H1 (cell line): ENCODE measurements at regions not wholly inside any gene's neighbourhood (a gene's known extent, or its start where the extent isn't known, plus 50 kb on each side); places are given as distances from the start of the nearest gene placed in this dataset.

ENCODE experiments used
- CTCF ChIA-PET: fragments of 300-600 bp; sonication (Branson Sonifier 250); formaldehyde crosslinking; loops from one replicate; lab custom pipeline; 2021; ENCODE audit not compliant: partially characterized antibody; lab: Charles Lee
- POLR2A ChIA-PET: fragments of 300-600 bp; sonication (Branson Sonifier 250); formaldehyde crosslinking; loops from one replicate; lab custom pipeline; 2021; ENCODE audit warnings: inconsistent platforms; ENCODE audit not compliant: partially characterized antibody; lab: Charles Lee
- DNase-seq, 2 experiments: peaks; one replicate each; pipeline versions ENCODE4 v3.0.0 to v3.0.0-alpha.2; 2010 to 2022; ENCODE audit warnings: low spot score in 2 of 2, low read depth in 1 of 2, mixed read lengths in 1 of 2
- FAIRE-seq: peaks from 2 replicates; lab custom pipeline; 2011; peaks lifted over from hg19 to GRCh38; lab: Jason Lieb, UNC
- H2AFZ ChIP-seq: 2 replicates; pipeline ENCODE4 v1.8.1; 2012; ENCODE audit warnings: low read length, inconsistent platforms
- H2AK5ac ChIP-seq: 2 replicates; pipeline ENCODE4 v1.6.1; 2013; ENCODE audit warnings: low read depth, low read length
- H2BK120ac ChIP-seq: replicated peaks from 2 replicates; pipeline ENCODE3; 2013; ENCODE audit warnings: low read depth, low read length, inconsistent platforms
- H2BK12ac ChIP-seq: 2 replicates; pipeline ENCODE4 v1.6.1; 2013; ENCODE audit warnings: low read depth, low read length
- H2BK15ac ChIP-seq: 2 replicates; pipeline ENCODE4 v1.6.1; 2013; ENCODE audit warnings: low read length
- H2BK20ac ChIP-seq: 2 replicates; pipeline ENCODE4 v1.6.1; 2013; ENCODE audit warnings: low read length
- H2BK5ac ChIP-seq: 2 replicates; pipeline ENCODE4 v1.6.1; 2013; ENCODE audit warnings: low read depth, low read length
- H3K14ac ChIP-seq: 2 replicates; pipeline ENCODE4 v1.6.1; 2013; ENCODE audit warnings: inconsistent platforms; ENCODE audit not compliant: insufficient read length
- H3K18ac ChIP-seq: 2 replicates; pipeline ENCODE4 v1.6.1; 2013; ENCODE audit warnings: low read length; ENCODE audit errors: extremely low read depth
- H3K23ac ChIP-seq: 2 replicates; pipeline ENCODE4 v1.6.1; 2013; ENCODE audit warnings: inconsistent platforms; ENCODE audit not compliant: insufficient read length
- H3K23me2 ChIP-seq: 2 replicates; pipeline ENCODE4 v1.6.1; 2013; ENCODE audit warnings: low read depth, low read length
- H3K27ac ChIP-seq: 2 replicates; pipeline ENCODE4 v1.6.1; 2011; ENCODE audit warnings: low read depth, low read length, inconsistent platforms
- H3K27me3 ChIP-seq, 4 experiments: replicated peaks in 1 of 4; 1 replicate in 1 of 4; 2 replicates in 3 of 4; pipeline versions ENCODE4 v1.6.1 to v1.8.1; 2011 to 2013; ENCODE audit warnings: low read length in 3 of 4, mild to moderate bottlenecking in 3 of 4, inconsistent platforms in 2 of 4, mixed read lengths in 2 of 4, moderate library complexity in 1 of 4; ENCODE audit not compliant: control insufficient read depth in 3 of 4, insufficient read depth in 3 of 4; ENCODE audit errors: extremely low read depth in 1 of 4
- H3K36me3 ChIP-seq, 4 experiments: 2 replicates each; pipeline versions ENCODE4 v1.6.1 to v1.8.1; 2011 to 2013; ENCODE audit warnings: mild to moderate bottlenecking in 4 of 4, low read length in 3 of 4, moderate library complexity in 2 of 4, control low read depth in 1 of 4, inconsistent platforms in 1 of 4; ENCODE audit not compliant: insufficient read depth in 4 of 4, control insufficient read depth in 2 of 4
- H3K4ac ChIP-seq: replicated peaks from 2 replicates; pipeline ENCODE3; 2013; ENCODE audit warnings: low read length, low read depth, mixed read lengths, inconsistent platforms; ENCODE audit not compliant: insufficient read length
- H3K4me1 ChIP-seq, 4 experiments: replicated peaks in 1 of 4; 1 replicate in 1 of 4; 2 replicates in 3 of 4; pipeline versions ENCODE4 v1.6.1 to v1.8.1; 2011 to 2013; ENCODE audit warnings: low read length in 3 of 4, inconsistent platforms in 2 of 4, mixed read lengths in 1 of 4; ENCODE audit not compliant: insufficient read depth in 4 of 4, control insufficient read depth in 3 of 4
- H3K4me2 ChIP-seq, 2 experiments: 2 replicates each; pipeline versions ENCODE4 v1.6.1 to v1.8.1; 2011 to 2013; ENCODE audit warnings: low read depth in 2 of 2, low read length in 2 of 2, control low read depth in 1 of 2, inconsistent platforms in 1 of 2, mild to moderate bottlenecking in 1 of 2; ENCODE audit not compliant: insufficient read depth in 1 of 2
- H3K4me3 ChIP-seq, 4 experiments: fragments of 200-600, 300-600 bp in 1 of 4; sonication (generic), shearing (Covaris generic), sonication (Bioruptor Twin) in 1 of 4; 2 replicates each; pipeline versions ENCODE4 v1.5.1 to v1.8.1; 2011 to 2016; ENCODE audit warnings: low read length in 4 of 4, low read depth in 3 of 4, control low read depth in 2 of 4, inconsistent platforms in 2 of 4, mild to moderate bottlenecking in 2 of 4, mixed read lengths in 1 of 4, moderate library complexity in 1 of 4; ENCODE audit not compliant: insufficient read depth in 2 of 4; ENCODE audit errors: extremely low read depth in 1 of 4
- H3K56ac ChIP-seq: replicated peaks from 2 replicates; pipeline ENCODE3; 2013; ENCODE audit warnings: low read depth, mild to moderate bottlenecking, mixed read lengths, low read length, inconsistent platforms; ENCODE audit not compliant: insufficient read length
- H3K79me1 ChIP-seq: 2 replicates; pipeline ENCODE4 v1.6.1; 2013; ENCODE audit warnings: low read depth, low read length, control low read depth
- H3K79me2 ChIP-seq, 2 experiments: 2 replicates each; pipeline versions ENCODE4 v1.6.1 to v1.8.1; 2012 to 2013; ENCODE audit warnings: low read length in 2 of 2, mild to moderate bottlenecking in 2 of 2, inconsistent platforms in 1 of 2; ENCODE audit not compliant: insufficient read depth in 2 of 2, control insufficient read depth in 1 of 2
- H3K9ac ChIP-seq, 4 experiments: replicated peaks in 1 of 4; 1 replicate in 1 of 4; 2 replicates in 3 of 4; pipeline versions ENCODE4 v1.6.1 to v1.8.1; 2011 to 2013; ENCODE audit warnings: low read depth in 3 of 4, low read length in 3 of 4, control low read depth in 2 of 4, mild to moderate bottlenecking in 2 of 4, moderate library complexity in 2 of 4, inconsistent platforms in 1 of 4; ENCODE audit errors: extremely low read depth in 1 of 4
- H3K9me3 ChIP-seq, 2 experiments: 2 replicates each; pipeline versions ENCODE4 v1.6.1 to v1.8.1; 2012 to 2013; ENCODE audit warnings: mild to moderate bottlenecking in 2 of 2, moderate library complexity in 2 of 2, control low read depth in 1 of 2, inconsistent platforms in 1 of 2, low read depth in 1 of 2, low read length in 1 of 2, mixed read lengths in 1 of 2; ENCODE audit not compliant: insufficient read depth in 2 of 2
- H4K20me1 ChIP-seq, 2 experiments: replicated peaks in 1 of 2; 2 replicates each; pipeline versions ENCODE3 to v1.8.1; 2011 to 2013; ENCODE audit warnings: inconsistent platforms in 2 of 2, low read length in 2 of 2, mild to moderate bottlenecking in 1 of 2; ENCODE audit not compliant: insufficient read depth in 2 of 2, control insufficient read depth in 1 of 2
- H4K5ac ChIP-seq: 2 replicates; pipeline ENCODE4 v1.6.1; 2013; ENCODE audit warnings: low read length, low read depth, mixed read lengths, inconsistent platforms; ENCODE audit not compliant: insufficient read length
- H4K8ac ChIP-seq: 2 replicates; pipeline ENCODE4 v1.8.0; 2013; ENCODE audit warnings: mild to moderate bottlenecking, moderate library complexity, low read length, inconsistent platforms; ENCODE audit not compliant: insufficient read depth; ENCODE audit errors: extremely low read depth
- H4K91ac ChIP-seq: replicated peaks from 2 replicates; pipeline ENCODE3; 2013; ENCODE audit warnings: low read length, mixed read lengths, inconsistent platforms; ENCODE audit not compliant: insufficient read length
- ATF3 ChIP-seq: IDR thresholded peaks from 2 replicates; pipeline ENCODE4 v1.6.1; 2011; ENCODE audit warnings: low read depth, mild to moderate bottlenecking, low read length; ENCODE audit not compliant: insufficient read depth
- E2F6 ChIP-seq: IDR thresholded peaks from 2 replicates; pipeline ENCODE4 v1.6.1; 2012; ENCODE audit warnings: inconsistent platforms
- EP300 ChIP-seq, 2 experiments: IDR thresholded peaks; 1 replicate in 1 of 2; 2 replicates in 1 of 2; pipeline ENCODE4 v1.6.1; 2011 to 2012; ENCODE audit warnings: low read depth in 2 of 2, low read length in 2 of 2, mild to moderate bottlenecking in 2 of 2, borderline replicate concordance in 1 of 2, inconsistent platforms in 1 of 2, moderate library complexity in 1 of 2
- KDM4A ChIP-seq: IDR thresholded peaks from one replicate; pipeline ENCODE4 v1.7.1; 2012; ENCODE audit warnings: low read depth, mild to moderate bottlenecking, moderate library complexity, low read length, inconsistent platforms; ENCODE audit not compliant: severe bottlenecking
- NANOG ChIP-seq: IDR thresholded peaks from 2 replicates; pipeline ENCODE4 v1.6.1; 2011; ENCODE audit warnings: low read length, low read depth, mild to moderate bottlenecking, inconsistent platforms; ENCODE audit not compliant: insufficient read depth, poor library complexity, severe bottlenecking
- NRF1 ChIP-seq: IDR thresholded peaks from 2 replicates; pipeline ENCODE4 v1.6.1; 2011; ENCODE audit warnings: mild to moderate bottlenecking, low read depth, low read length, improper control_type of control experiment
- PHF8 ChIP-seq: fragments of 200-600 bp; sonication (generic); conservative IDR thresholded peaks from 2 replicates; pipeline ENCODE4 v1.7.1; 2012; ENCODE audit warnings: low read depth, mild to moderate bottlenecking, inconsistent platforms, low read length, moderate library complexity
- POU5F1 ChIP-seq: IDR thresholded peaks from 2 replicates; pipeline ENCODE4 v1.6.1; 2011; ENCODE audit warnings: low read depth, mild to moderate bottlenecking, low read length, moderate library complexity
- SIN3A ChIP-seq, 2 experiments: IDR thresholded peaks in 1 of 2; conservative IDR thresholded peaks in 1 of 2; 2 replicates each; pipeline ENCODE4 v1.6.1; 2011 to 2012; ENCODE audit warnings: low read length in 2 of 2, improper control_type of control experiment in 1 of 2, low read depth in 1 of 2, mild to moderate bottlenecking in 1 of 2
- SRF ChIP-seq: IDR thresholded peaks from 2 replicates; pipeline ENCODE4 v1.6.1; 2011; ENCODE audit warnings: mild to moderate bottlenecking, low read depth, low read length, moderate library complexity
- TCF12 ChIP-seq: IDR thresholded peaks from 2 replicates; pipeline ENCODE4 v1.6.1; 2011; ENCODE audit warnings: low read depth, mild to moderate bottlenecking, low read length
- whole genome bisulfite sequencing, 2 experiments: shearing (Covaris generic) in 1 of 2; methylation state at CpG; one replicate each; pipeline versions ENCODE4 v1.1.6 to v1.1.7; 2013 to 2015; ENCODE audit warnings: low lambda C conversion rate in 2 of 2, mixed read lengths in 2 of 2, inconsistent platforms in 1 of 2, low coverage in 1 of 2, missing lambda C conversion rate in 1 of 2; ENCODE audit not compliant: insufficient replicate concordance in 2 of 2, insufficient coverage in 1 of 2, insufficient read length in 1 of 2; ENCODE audit errors: extremely low coverage in 1 of 2, missing lambda C conversion rate in 1 of 2; 5-methylcytosine and 5-hydroxymethylcytosine counted together

DNA sequence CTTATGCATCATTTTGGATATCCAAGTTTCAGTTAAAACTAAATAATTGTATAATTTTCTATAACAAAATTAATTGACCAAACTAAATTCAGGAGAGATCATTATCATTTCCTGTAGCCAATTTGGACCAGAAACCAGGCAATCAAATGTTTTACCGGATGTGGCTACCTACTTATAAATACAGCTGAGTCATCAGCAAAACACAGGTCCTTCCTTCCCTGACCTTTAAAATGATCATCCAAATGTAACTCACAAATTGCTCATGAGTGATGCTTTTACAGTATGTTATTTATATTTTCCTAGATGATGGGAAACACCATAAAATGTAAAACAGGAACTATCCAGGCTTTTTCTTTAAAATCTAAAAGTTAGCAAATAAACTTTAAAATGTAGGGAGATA, 133.7 kb downstream of the CBLN2 start:
- Histone ChIP-seq H2AK5ac (no peak overlapping the region), H3K36me3 (no peaks in the 10 kb centered on the region), H4K20me1 (no peaks in the 10 kb centered on the region), H4K8ac (no peak overlapping the region), H2BK5ac (no peak overlapping the region), H2BK12ac (no peak overlapping the region), H3K23ac (no peak overlapping the region), H4K91ac (no peak overlapping the region), H3K56ac (no peak overlapping the region), H3K4me2 (no peak overlapping the region), H4K5ac (no peak overlapping the region), H3K79me1 (no peaks in the 10 kb centered on the region), H2BK120ac (no peak overlapping the region), H2AFZ (no peak overlapping the region), H3K27ac (no peak overlapping the region), H3K4me1 (no peaks in the 10 kb centered on the region), H2BK15ac (no peak overlapping the region), H3K27me3 (no peaks in the 10 kb centered on the region), H3K9me3 (peaks cover 68% of the 10 kb centered on the region in 2 experiments), H3K9ac (no peak overlapping the region), H3K18ac (no peak overlapping the region), H3K23me2 (no peaks in the 10 kb centered on the region), H3K4ac (no peak overlapping the region), H3K79me2 (no peaks in the 10 kb centered on the region), H2BK20ac (no peak overlapping the region), H3K14ac (no peak overlapping the region), H3K4me3 (no peak overlapping the region)
- ChIA-PET CTCF (interaction anchor here (0.7 kb wide), 1 partner anchor 1524 kb away, joined by 4 read pairs; no protein-coding TSS in a partner anchor), POLR2A (no interaction called here)
- no peak for FAIRE-seq
- WGBS, 2 experiments = 76% methylated on average over 1 of the region's 1 CpG; no CpG with 5 or more reads in 1 of the 2 experiments
- DNase-seq = no peak
- TF ChIP-seq PHF8 (no peak), SIN3A (conservative IDR thresholded peaks at IDR 0.05 in 1 of 2, IDR thresholded peaks at IDR 0.05 in 1 of 2; ENCODE audit: low read depth in 1 of 2, low read length in 2 of 2) (no peak), SRF (no peak), EP300 (IDR thresholded peaks at IDR 0.05; ENCODE audit: borderline replicate concordance in 1 of 2, low read depth in 2 of 2, low read length in 2 of 2) (no peak), NANOG (no peak), ATF3 (no peak), TCF12 (no peak), E2F6 (no peak), KDM4A (no peak), NRF1 (no peak), POU5F1 (no peak)
